ENCODE measurements at regions not wholly inside any gene's neighbourhood (a gene's known extent, or its start where the extent isn't known, plus 50 kb on each side); places are given as distances from the start of the nearest gene placed in this dataset.

DNA sequence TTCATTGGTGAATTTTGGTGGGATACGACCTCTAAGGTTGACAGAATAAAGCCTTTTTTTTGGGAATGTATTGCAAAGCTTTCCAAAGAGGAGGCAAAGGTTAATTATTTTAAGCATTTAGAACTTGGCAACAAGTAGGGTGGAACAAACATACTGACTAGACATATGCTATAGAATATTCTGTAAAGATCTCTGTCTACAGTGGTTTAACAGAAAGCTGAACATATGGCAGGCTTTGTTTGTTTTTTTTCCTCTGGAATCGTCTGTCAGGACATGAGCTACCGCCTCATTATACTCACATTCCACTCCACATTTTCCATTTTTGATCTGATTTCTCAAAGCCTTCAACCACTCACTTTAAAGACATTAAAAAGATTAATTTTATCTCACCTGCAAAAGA lies 153.4 kb upstream of the PELI2 start:
- no peak for DNase-seq (ENCODE audit: low spot score)
- TF ChIP-seq YY1 (IDR thresholded peaks at IDR 0.05), result no peak
- no peak for TF ChIP-seq NR2F2 (IDR thresholded peaks at IDR 0.05)
- WGBS, result 57% methylated on average over 3 of the region's 3 CpGs
- Histone ChIP-seq H3K4me3 (ENCODE audit: low read depth in 1 of 3, low read length in 3 of 3) (no peak overlapping the region), H3K27me3 (ENCODE audit: control insufficient read depth in 4 of 4, insufficient read depth in 4 of 4, low read length in 3 of 4) (peaks cover 0 to 7% (median 0%) of the 10 kb centered on the region in 4 donors), H3K9ac (ENCODE audit: low read depth in 1 of 2, low read length in 2 of 2) (no peak overlapping the region), H3K27ac (ENCODE audit: low read depth in 1 of 2, low read length in 2 of 2) (no peak overlapping the region), H3K4me1 (ENCODE audit: control insufficient read depth in 4 of 4, insufficient read depth in 4 of 4, low read length in 3 of 4) (no peaks in the 10 kb centered on the region), H3K36me3 (ENCODE audit: control insufficient read depth in 4 of 4, insufficient read depth in 3 of 4, low read depth in 1 of 4, low read length in 3 of 4) (no peaks in the 10 kb centered on the region), H3K9me3 (ENCODE audit: control insufficient read depth in 4 of 4, low read length in 3 of 4) (no peaks in the 10 kb centered on the region)

DNA sequence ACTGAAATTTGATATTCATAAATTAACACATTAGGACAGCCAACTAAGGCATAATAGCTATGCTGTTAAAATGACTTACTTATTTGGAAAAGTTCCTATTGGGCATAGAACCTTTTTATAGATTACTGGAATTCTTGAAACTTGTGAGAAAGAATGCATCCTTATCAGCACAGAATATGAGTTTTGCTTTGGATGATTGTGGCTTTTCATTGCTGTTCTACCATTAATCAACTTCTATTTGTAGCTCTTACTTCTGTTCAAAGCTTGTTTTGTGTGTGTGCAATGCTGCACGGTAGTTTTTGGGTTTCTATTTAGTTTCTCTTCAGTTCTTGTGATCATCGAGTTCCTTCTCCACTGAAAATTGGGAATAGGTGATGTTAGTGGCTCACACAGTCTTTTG lies 152.4 kb upstream of the PELI2 start:
- DNase-seq (ENCODE audit: low spot score), result no peak

More for the DNA sequence above, 152.4 kb upstream of the PELI2 start:
- Histone ChIP-seq H3K36me3 (ENCODE audit: control insufficient read depth in 4 of 4, insufficient read depth in 3 of 4, low read depth in 1 of 4, low read length in 3 of 4) (no peaks in the 10 kb centered on the region), H3K9ac (ENCODE audit: low read depth in 1 of 2, low read length in 2 of 2) (no peak overlapping the region), H3K4me1 (ENCODE audit: control insufficient read depth in 4 of 4, insufficient read depth in 4 of 4, low read length in 3 of 4) (no peaks in the 10 kb centered on the region), H3K27ac (ENCODE audit: low read depth in 1 of 2, low read length in 2 of 2) (no peak overlapping the region), H3K27me3 (ENCODE audit: control insufficient read depth in 4 of 4, insufficient read depth in 4 of 4, low read length in 3 of 4) (peaks cover 0 to 7% (median 0%) of the 10 kb centered on the region in 4 donors), H3K4me3 (ENCODE audit: low read depth in 1 of 3, low read length in 3 of 3) (no peak overlapping the region), H3K9me3 (ENCODE audit: control insufficient read depth in 4 of 4, low read length in 3 of 4) (no peaks in the 10 kb centered on the region)
- TF ChIP-seq EGR1 (IDR thresholded peaks at IDR 0.05; ENCODE audit: low read depth in 2 of 2) (no peak), HNF4G (IDR thresholded peaks at IDR 0.05) (no peak), GABPA (IDR thresholded peaks at IDR 0.05 in 1 of 2, conservative IDR thresholded peaks at IDR 0.05 in 1 of 2) (no peak), REST (IDR thresholded peaks at IDR 0.05) (no peak), TAF1 (conservative IDR thresholded peaks at IDR 0.05) (no peak), FOXA2 (IDR thresholded peaks at IDR 0.05) (no peak), RAD21 (IDR thresholded peaks at IDR 0.05) (no peak), ATF3 (IDR thresholded peaks at IDR 0.05) (no peak), RXRA (IDR thresholded peaks at IDR 0.05) (no peak), YY1 (IDR thresholded peaks at IDR 0.05) (no peak), NR2F2 (IDR thresholded peaks at IDR 0.05) (no peak), HNF4A (conservative IDR thresholded peaks at IDR 0.05) (no peak), JUND (IDR thresholded peaks at IDR 0.05) (no peak), FOXA1 (IDR thresholded peaks at IDR 0.05) (no peak)
- TF ChIP-seq, protein P1, sequence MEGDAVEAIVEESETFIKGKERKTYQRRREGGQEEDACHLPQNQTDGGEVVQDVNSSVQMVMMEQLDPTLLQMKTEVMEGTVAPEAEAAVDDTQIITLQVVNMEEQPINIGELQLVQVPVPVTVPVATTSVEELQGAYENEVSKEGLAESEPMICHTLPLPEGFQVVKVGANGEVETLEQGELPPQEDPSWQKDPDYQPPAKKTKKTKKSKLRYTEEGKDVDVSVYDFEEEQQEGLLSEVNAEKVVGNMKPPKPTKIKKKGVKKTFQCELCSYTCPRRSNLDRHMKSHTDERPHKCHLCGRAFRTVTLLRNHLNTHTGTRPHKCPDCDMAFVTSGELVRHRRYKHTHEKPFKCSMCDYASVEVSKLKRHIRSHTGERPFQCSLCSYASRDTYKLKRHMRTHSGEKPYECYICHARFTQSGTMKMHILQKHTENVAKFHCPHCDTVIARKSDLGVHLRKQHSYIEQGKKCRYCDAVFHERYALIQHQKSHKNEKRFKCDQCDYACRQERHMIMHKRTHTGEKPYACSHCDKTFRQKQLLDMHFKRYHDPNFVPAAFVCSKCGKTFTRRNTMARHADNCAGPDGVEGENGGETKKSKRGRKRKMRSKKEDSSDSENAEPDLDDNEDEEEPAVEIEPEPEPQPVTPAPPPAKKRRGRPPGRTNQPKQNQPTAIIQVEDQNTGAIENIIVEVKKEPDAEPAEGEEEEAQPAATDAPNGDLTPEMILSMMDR (IDR thresholded peaks at IDR 0.05; ENCODE audit: low read depth, low read length, missing input control), result no peak
- TF ChIP-seq, protein P2, sequence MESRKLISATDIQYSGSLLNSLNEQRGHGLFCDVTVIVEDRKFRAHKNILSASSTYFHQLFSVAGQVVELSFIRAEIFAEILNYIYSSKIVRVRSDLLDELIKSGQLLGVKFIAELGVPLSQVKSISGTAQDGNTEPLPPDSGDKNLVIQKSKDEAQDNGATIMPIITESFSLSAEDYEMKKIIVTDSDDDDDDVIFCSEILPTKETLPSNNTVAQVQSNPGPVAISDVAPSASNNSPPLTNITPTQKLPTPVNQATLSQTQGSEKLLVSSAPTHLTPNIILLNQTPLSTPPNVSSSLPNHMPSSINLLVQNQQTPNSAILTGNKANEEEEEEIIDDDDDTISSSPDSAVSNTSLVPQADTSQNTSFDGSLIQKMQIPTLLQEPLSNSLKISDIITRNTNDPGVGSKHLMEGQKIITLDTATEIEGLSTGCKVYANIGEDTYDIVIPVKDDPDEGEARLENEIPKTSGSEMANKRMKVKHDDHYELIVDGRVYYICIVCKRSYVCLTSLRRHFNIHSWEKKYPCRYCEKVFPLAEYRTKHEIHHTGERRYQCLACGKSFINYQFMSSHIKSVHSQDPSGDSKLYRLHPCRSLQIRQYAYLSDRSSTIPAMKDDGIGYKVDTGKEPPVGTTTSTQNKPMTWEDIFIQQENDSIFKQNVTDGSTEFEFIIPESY (IDR thresholded peaks at IDR 0.05), result no peak
- WGBS, result 74% methylated on average over 2 of the region's 2 CpGs

Data from liver (tissue), 8 donors.